ENCODE measurements at regions not wholly inside any gene's neighbourhood (a gene's known extent, or its start where the extent isn't known, plus 50 kb on each side); places are given as distances from the start of the nearest gene placed in this dataset.
"Not testable (repeated sequence)": the region's sequence is repeated elsewhere in the genome, so short reads cannot be mapped to it uniquely, and the experiment has no call there.

GRCh38 chr5:114060866-114061265 lies 301.0 kb upstream of the KCNN2 start:
- no peak for ATAC-seq

GRCh38 chr5:114062932-114063867 lies 298.7 kb upstream of the KCNN2 start:
- ATAC-seq, result no peak

DNA sequence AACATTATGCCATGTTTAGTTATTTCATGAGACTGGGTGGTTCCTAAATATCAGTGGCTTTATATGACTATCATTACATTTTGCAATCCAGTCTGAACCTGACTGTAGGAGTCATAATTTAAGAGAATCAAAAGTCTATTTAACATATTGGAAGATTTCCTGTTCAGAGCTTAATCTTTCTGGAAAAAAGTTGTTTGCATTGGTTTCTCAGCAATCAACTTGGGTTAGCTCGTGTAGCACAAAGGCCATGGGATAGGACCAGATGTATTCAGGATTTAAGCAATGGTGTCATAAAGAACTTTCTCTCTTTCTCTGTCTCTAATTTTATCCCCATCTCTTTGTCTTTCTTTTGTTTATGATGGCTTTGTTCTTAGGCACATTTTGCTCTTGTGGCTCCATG lies 296.0 kb upstream of the KCNN2 start:
- ATAC-seq, result no peak

- ATAC-seq, result no peak
These were observed 291.7 kb upstream of the KCNN2 start for GRCh38 chr5:114070093-114070722.

DNA sequence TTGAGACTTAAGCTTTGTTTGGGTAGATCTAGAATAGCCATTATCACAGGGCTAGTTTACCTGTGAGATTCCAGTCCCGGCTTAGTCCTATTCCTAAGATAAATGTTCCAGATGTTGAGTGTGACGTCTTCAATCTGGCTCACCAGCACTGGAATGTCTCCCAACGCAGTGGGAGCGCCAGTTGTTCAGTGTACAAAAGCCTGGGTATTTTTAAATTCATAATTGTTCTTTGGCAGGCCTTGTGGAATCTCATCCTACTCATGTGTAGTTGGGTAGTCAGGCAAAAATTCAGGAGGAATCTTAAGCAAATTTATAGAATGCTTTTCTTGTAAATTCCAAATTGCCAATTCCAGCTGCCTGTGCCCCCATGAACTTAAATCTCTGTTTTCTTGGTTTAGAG lies 272.6 kb upstream of the KCNN2 start:
- no peak for ATAC-seq

DNA sequence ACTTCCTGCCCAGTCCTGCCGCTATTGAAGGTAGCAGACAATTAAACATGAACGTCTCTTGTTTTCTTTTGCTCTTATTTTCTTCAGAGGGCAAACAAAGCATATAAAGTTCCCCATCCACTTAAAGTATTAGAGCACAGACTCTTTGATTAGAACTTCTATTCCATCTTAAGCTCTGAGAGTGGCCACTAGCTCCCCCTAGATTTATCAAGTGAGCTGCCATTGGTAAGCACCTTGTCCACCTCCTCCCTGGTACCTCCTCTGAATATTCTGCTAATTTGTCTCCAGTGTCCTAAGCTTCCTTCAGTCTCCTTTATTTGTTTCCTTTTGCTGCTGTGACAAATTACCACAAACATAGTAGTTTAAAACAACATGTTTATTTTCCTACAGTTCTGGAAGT lies 264.3 kb upstream of the KCNN2 start:
- ATAC-seq, result no peak

DNA sequence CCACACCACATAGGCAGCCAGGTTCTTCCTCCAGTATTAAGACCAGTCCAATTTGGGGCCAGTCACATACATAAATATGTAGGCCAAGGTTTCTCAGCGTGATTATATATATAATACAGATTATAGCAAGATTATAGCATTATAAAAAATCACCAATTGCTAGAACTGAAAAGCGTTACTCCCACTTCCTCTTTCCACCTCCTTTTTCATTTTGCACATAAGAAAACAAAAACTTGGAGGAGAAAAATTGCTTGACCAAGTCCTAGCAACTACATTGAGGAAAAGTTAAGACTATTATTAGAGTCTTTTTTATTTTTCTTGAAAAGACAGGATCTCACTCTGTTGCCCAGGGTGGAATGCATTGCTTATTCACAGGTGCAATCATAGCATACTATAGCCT lies 262.7 kb upstream of the KCNN2 start:
- no peak for ATAC-seq

GRCh38 chr5:114101153-114101552 lies 260.7 kb upstream of the KCNN2 start:
- ATAC-seq, result peak; percentile 44

DNA sequence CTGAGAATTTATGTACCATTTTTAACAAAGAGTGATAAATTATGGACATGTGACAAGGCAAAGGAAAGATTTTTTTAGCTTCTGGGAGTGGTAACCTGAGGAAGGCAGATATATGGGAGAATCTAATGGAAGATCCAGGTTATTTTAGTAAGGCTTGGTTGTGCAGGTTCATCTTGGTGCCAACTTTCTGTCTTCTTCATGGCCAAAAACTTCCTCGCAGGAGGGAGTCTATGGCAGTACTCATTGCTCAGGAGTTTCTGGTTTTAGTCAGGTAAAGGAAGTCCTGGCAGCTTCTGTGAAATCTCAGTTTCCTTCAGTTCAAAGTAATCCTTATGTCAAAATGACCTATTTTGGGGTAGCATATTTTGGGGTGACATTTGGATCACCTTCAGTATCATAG lies 248.3 kb upstream of the KCNN2 start:
- no peak for ATAC-seq

DNA sequence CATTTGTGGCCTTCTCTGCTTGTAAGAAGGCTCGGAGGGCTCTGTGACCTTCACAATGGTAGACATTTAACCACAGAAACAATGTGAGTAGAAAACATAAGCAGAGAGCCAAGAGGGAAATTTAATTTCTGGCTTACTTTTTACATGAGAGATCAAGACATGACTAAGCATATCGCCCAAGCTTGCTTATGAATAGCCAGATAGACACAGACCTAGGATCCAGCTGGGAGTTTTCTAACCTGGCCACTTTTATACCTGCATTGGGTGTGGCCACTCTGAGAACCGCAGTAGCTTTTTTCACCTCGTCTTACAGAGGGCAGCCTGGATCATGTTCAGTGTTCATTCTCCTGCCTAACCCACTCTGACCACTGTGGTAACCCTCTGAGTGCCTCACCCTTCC lies 244.9 kb upstream of the KCNN2 start:
- no peak for ATAC-seq

DNA sequence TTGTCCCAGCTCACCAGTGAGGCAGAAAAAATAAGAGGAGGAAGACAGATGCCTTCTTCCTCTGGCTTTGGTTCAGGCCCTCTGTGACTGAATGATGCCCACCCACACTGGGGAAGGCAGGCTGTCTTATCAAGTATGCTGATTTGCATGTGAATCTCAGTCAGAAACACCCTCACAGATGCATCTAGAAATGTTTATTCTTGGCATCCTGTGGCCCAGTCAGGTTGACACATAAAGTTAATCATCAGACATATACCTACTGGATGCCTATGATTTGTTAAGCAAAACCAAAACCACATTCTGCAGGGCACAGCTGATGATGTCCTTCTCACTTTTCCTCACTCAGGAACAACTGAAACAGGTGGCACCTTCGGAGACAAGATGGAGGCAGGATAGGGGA lies 243.4 kb upstream of the KCNN2 start:
- ATAC-seq, result no peak

DNA sequence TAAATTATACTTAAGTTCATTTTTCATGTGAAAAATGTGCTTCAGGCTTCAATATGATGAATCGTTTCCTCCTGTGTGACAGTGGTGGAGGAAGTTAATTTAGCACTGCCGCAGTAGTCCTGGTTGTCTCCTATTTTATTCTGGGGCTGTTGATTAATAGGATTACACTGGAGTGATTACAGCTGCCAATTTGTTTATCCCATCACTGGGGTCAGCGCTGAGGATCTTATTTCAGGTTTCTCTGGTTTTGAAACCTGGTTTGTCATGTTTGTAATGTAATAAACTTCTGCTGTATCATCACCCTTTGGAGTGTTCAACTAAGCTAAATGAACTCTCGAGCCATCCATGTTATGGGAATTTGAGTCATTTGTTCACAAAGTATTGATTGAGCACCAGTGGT lies 241.7 kb upstream of the KCNN2 start:
- ATAC-seq, result no peak

DNA sequence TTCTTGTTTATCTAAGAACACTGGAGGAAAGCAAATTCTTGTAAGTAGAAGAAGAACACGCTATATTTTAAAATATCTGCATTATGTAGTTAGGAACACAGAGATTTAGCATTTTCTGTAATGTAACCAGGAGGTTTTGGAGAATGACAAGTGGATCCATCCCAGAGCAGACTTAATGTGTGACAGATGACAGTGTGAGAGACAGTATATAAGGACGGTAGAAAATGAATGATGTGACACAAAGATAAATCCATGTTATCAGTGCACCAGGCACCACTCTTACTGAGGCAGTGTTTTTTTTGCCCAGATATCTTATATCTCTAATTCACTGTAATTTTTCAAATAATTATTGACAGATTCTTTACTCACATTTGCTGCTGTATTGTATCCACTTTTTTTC lies 239.0 kb upstream of the KCNN2 start:
- ATAC-seq, result no peak

GRCh38 chr5:114123654-114124053 lies 238.2 kb upstream of the KCNN2 start:
- ATAC-seq, result no peak

DNA sequence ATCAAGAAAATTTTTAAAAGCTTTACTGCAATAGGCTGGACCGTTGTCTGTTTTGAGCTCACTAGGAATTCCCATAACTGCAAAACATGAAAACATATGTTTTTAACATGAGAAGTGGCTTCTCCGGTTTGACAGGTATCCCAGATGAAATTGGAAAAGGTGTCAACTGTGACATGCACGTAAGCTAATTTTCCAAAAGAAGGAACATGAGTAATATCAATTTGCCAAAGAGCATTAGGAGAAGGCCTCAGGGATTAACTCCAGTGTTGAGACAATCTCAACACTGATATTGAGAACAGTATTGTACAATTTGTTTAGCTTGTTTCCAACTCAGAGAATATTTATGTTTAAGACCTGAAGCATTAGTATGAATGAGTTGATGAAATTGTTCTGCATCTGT lies 215.5 kb upstream of the KCNN2 start:
- no peak for ATAC-seq

- no peak for ATAC-seq
These were observed 213.6 kb upstream of the KCNN2 start for GRCh38 chr5:114148253-114148652.

- ATAC-seq, result not testable (repeated sequence)
These were observed 213.1 kb upstream of the KCNN2 start for GRCh38 chr5:114148728-114149127.

GRCh38 chr5:114152656-114153360 lies 209.1 kb upstream of the KCNN2 start:
- ATAC-seq, result no peak

GRCh38 chr5:114153392-114153791 lies 208.5 kb upstream of the KCNN2 start:
- no peak for ATAC-seq

GRCh38 chr5:114153833-114154232 lies 208.0 kb upstream of the KCNN2 start:
- ATAC-seq, result no peak

DNA sequence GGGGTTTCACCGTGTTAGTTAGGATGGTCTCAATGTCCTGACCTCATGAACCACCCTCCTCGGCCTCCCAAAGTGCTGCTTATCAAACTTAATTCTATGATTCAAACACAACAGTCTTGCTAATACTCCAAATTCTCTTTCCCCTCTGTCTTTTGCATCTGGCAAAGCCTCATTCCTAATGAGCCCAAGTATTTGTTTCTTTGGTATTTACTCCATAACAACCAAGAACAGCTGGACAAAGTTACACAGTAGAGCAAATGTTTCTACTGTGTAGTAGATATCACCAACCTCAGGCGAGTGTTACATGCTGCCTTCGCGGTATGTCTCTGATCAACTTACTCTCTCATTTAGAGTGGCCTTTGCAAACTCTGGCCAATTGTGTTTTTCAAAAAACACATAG lies 195.8 kb upstream of the KCNN2 start:
- no peak for ATAC-seq

DNA sequence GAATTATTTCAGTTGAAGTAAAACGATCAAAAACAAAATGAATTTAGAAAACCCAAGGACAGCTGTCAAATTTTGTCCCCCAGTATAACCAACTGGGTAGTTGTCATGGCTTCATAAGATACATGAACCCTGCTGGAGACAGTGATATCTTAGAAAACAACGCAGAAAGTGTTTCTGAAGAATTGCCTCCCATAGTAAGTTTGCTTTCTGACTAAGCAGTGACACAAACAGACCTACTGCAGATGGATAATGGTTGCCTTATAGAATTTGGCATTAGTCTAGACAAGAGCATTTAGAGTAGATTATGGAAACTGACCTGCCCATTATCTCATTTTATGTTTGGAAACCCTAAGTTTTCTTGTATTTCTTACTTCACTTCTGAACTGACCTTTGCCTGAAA lies 187.7 kb upstream of the KCNN2 start:
- ATAC-seq, result no peak

GRCh38 chr5:114174837-114175236 lies 187.0 kb upstream of the KCNN2 start:
- no peak for ATAC-seq

DNA sequence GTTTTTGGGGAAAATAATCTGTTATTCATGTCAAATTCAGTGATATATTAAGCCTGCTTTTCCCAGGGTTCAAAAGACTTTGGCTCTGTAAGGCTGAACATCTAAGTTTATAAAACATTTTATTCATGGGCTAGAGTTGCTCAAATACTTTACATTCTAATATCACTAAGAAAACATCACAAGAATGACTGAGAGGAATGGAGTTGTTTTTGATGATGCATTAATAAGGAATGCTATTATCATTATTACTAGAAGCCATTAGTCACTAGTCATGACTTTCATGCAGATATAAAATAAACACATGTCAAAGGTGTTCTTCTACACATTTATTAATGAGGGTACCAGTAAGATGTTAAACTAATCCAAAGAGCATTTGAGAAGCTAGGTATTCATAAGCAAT lies 185.5 kb upstream of the KCNN2 start:
- ATAC-seq, result no peak
